Prostate gland (tissue), 2 donors: ENCODE measurements at regions not wholly inside any gene's neighbourhood (a gene's known extent, or its start where the extent isn't known, plus 50 kb on each side); places are given as distances from the start of the nearest gene placed in this dataset.

Experiments used
- DNase-seq: peaks from one replicate; pipeline ENCODE4 v3.0.0-alpha.2; 2019; ENCODE audit warnings: low spot score
- H3K27ac ChIP-seq, 2 donors: fragments of 200-600 bp; sonication (generic); 2 replicates each; pipeline ENCODE4 v1.5.1; 2017 to 2019
- H3K27me3 ChIP-seq: fragments of 200-600 bp; sonication (generic); replicated peaks from 2 replicates; pipeline ENCODE4 v1.5.1; 2019; ENCODE audit not compliant: insufficient read depth
- H3K36me3 ChIP-seq, 2 donors: fragments of 200-600 bp; sonication (generic); 1 replicate in 1 of 2; 2 replicates in 1 of 2; pipeline versions ENCODE4 v1.5.1 to v1.8.1; 2017 to 2019
- H3K4me1 ChIP-seq: fragments of 200-600 bp; sonication (generic); replicated peaks from 2 replicates; pipeline ENCODE4 v1.5.1; 2019
- H3K4me3 ChIP-seq, 2 donors: fragments of 200-600 bp; sonication (generic); 2 replicates each; pipeline ENCODE4 v1.5.1; 2017 to 2019
- H3K9me3 ChIP-seq: fragments of 200-600 bp; sonication (generic); 2 replicates; pipeline ENCODE4 v1.5.1; 2017
- CTCF ChIP-seq, 4 experiments: fragments of 200-600 bp in 2 of 4; fragments of 450-650 bp in 2 of 4; sonication (generic) in 2 of 4; IDR thresholded peaks; 1 replicate in 3 of 4; 2 replicates in 1 of 4; pipeline ENCODE4 v1.5.1; 2016 to 2019; ENCODE audit warnings: antibody characterized with exemption in 4 of 4, mild to moderate bottlenecking in 2 of 4, moderate library complexity in 2 of 4
- POLR2A ChIP-seq: fragments of 450-650 bp; IDR thresholded peaks from one replicate; pipeline ENCODE4 v1.6.1; 2016; ENCODE audit warnings: antibody characterized with exemption, mild to moderate bottlenecking
- POLR2AphosphoS5 ChIP-seq: sonication (generic); formaldehyde crosslinking; IDR thresholded peaks from one replicate; pipeline ENCODE4 v1.6.1; 2017; ENCODE audit warnings: antibody characterized with exemption
- WGBS: methylation state at CpG from one replicate; pipeline ENCODE4 v1.1.5; 2018; 5-methylcytosine and 5-hydroxymethylcytosine counted together
- intact Hi-C: fragments of 100-400 bp; cut with DNase I; formaldehyde crosslinking; loops from one replicate; pipeline ENCODE4 v1.14.2; 2022

DNA sequence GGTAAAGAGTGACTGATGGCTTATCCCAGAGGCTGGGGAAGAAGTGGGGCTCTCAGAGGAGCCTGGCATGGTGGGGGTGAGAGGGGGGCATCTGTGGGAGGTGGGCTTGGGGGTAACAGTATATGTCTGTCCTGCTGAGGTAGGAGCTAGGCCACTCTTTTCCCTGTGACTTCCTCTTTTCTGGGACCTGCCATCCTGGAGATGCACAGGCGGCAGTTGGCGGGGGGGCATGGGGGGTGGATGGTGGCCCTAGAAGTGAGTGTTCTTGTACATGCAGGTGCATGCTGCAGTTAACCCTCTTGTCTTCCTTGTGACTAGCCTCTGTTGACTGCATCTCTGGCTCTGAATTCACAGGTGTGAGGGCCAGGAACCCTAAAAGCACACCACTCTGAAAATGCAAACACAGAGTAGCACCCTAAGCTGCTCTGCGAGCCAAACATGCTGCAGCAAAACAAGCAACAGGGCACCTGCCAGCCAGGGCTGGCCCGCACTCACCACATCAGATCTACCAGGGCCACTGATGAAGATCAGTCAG lies 123.8 kb upstream of the SHB start:
- TF ChIP-seq CTCF (IDR thresholded peaks at IDR 0.05) = no peak
- intact Hi-C loops = no loop called here
- H3K36me3 ChIP-seq = no peaks in the 10 kb centered on the region
- no peak overlapping the region for H3K4me3 ChIP-seq
- no peaks in the 10 kb centered on the region for H3K4me1 ChIP-seq
- no peak for DNase-seq
- no peak overlapping the region for H3K27ac ChIP-seq
- WGBS = 44% methylated on average over 4 of the region's 4 CpGs
- no peaks in the 10 kb centered on the region for H3K9me3 ChIP-seq
- no peaks in the 10 kb centered on the region for H3K27me3 ChIP-seq

DNA sequence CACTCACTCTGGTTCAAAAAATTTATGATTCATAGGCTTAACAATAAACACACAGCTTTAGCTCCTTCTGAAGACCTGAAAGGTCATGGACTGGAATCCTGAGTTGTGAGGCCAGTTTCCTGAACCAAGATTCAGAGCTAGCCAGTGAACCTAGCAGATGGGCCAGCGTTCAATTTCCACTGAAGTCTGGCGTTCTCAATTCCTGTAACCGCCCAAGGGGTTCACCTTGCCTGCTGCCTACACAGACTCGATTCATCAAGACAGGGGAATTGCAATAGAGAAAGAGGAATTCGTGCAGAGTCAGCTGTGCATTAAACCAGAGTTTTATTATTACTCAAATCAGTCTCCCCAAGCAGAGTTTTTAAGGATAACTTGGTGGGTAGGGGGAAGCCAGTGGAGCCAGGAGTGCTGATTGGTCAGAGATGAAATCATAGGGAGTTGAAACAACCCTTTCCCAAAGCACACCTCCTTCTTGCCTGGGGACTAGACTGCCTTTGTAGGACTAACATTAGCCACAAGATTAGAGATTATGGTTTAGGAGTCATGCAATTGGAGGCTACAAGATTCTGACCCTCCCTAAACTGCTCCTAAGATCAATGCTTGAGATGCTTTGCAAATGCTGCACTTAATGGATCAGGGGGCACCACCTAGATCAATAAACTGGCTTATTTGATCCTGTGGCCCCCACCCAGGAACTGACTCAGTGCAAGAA lies 117.5 kb upstream of the SHB start:
- Histone ChIP-seq H3K36me3 (no peaks in the 10 kb centered on the region), H3K27me3 (no peaks in the 10 kb centered on the region), H3K9me3 (no peaks in the 10 kb centered on the region), H3K4me1 (no peaks in the 10 kb centered on the region), H3K4me3 (no peak overlapping the region), H3K27ac (no peak overlapping the region)
- intact Hi-C loops = no loop called here
- TF ChIP-seq POLR2A = no peak
- no peak for TF ChIP-seq POLR2AphosphoS5
- no peak for TF ChIP-seq CTCF (IDR thresholded peaks at IDR 0.05)
- DNase-seq = no peak
- WGBS = 87% methylated on average over 5 of the region's 5 CpGs

- no peaks in the 10 kb centered on the region for H3K36me3 ChIP-seq
- no peak overlapping the region for H3K27ac ChIP-seq
- no peak overlapping the region for H3K4me3 ChIP-seq
- no peaks in the 10 kb centered on the region for H3K4me1 ChIP-seq
- TF ChIP-seq POLR2AphosphoS5 = no peak
- TF ChIP-seq POLR2A = no peak
- H3K9me3 ChIP-seq = no peaks in the 10 kb centered on the region
- H3K27me3 ChIP-seq = no peaks in the 10 kb centered on the region
- WGBS = 80% methylated on average over 6 of the region's 6 CpGs
- no peak for DNase-seq
- intact Hi-C loops = no loop called here
Measured at GRCh38 chr9:38185647-38186403, 116.8 kb upstream of the SHB start.

DNA sequence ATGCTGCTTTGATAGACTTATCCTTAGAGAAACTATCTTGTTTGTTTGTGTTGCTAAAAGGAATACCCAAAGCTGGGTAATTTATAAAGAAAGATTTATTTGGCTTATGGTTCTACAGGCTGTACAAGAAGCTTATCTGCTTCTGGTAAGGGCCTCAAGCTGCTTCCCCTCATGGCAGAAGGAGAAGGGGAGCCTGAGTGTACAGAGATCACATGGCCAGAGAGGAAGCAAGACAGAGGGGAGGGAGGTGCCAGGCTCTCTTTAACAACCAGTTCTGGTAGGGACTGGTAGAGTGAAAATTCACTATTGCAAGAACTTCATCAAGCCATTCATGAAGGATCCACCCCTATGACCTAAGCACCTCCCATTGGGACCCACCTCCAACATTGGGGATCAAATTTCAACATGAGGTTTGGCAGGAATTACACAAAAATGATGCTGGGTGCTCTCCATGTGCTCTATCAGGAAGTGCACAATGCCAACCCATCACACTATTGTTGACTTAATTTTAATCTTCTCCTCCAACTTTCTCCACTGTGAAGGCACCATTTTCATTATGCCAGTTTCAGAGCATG lies 115.1 kb upstream of the SHB start:
- no peaks in the 10 kb centered on the region for H3K9me3 ChIP-seq
- TF ChIP-seq POLR2AphosphoS5 (no peak), POLR2A (no peak), CTCF (IDR thresholded peaks at IDR 0.05) (no peak)
- no peak overlapping the region for H3K4me3 ChIP-seq
- no peaks in the 10 kb centered on the region for H3K27me3 ChIP-seq
- H3K27ac ChIP-seq = no peak overlapping the region
- no peak for DNase-seq
- no peaks in the 10 kb centered on the region for H3K36me3 ChIP-seq
- H3K4me1 ChIP-seq = no peaks in the 10 kb centered on the region
- intact Hi-C loops = no loop called here

DNA sequence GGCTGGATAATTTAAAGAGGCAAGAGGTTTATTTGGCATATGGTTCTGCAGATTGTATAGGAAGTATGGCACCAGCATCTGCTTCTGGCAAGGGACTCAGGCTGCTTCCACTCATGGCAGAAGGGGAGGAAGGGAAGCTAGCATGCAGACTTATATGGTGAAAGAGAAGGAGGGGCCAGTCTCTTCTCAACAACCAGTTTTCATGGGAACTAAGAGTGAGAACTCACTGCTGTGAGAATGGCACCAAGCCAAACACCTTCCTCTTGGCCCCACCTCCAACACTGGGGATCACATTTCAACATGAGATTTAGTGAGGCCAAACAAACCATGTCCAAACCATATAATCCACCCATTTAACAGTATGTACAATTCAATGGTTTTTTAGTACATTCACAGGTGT lies 113.3 kb upstream of the SHB start:
- Histone ChIP-seq H3K36me3 (no peaks in the 10 kb centered on the region), H3K4me1 (no peaks in the 10 kb centered on the region), H3K27ac (no peak overlapping the region), H3K27me3 (no peaks in the 10 kb centered on the region), H3K9me3 (no peaks in the 10 kb centered on the region), H3K4me3 (no peak overlapping the region)
- intact Hi-C loops = no loop called here
- no peak for TF ChIP-seq POLR2AphosphoS5
- TF ChIP-seq CTCF (IDR thresholded peaks at IDR 0.05) = no peak
- no peak for TF ChIP-seq POLR2A
- no peak for DNase-seq
